NCI-H446 (cell line): ENCODE measurements at regions not wholly inside any gene's neighbourhood (a gene's known extent, or its start where the extent isn't known, plus 50 kb on each side); places are given as distances from the start of the nearest gene placed in this dataset.
A peak's percentile ranks its signal among the peaks of the same experiment; 100 is the strongest.

ENCODE experiments used
- DNase-seq, 2 experiments: peaks; one replicate each; lab custom pipeline; 2025; lab: John Stamatoyannopoulos, UW

- peak; percentile 35 to 82 for DNase-seq
Measured at GRCh38 chr18:54100920-54101470, 123.5 kb downstream of the MBD2 start.

GRCh38 chr18:54100466-54100865 lies 124.0 kb downstream of the MBD2 start:
- DNase-seq: no peak

- DNase-seq: no peak
Measured at GRCh38 chr18:54094474-54094873, 130.0 kb downstream of the MBD2 start.

- no peak for DNase-seq
Measured at GRCh38 chr18:54090856-54091255, 133.6 kb downstream of the MBD2 start.

- no peak for DNase-seq
Measured at GRCh38 chr18:54089749-54090459, 134.6 kb downstream of the MBD2 start.

GRCh38 chr18:54086863-54087262 lies 137.6 kb downstream of the MBD2 start:
- DNase-seq: no peak

- DNase-seq: no peak
Measured at GRCh38 chr18:54086046-54086802, 138.2 kb downstream of the MBD2 start.

- DNase-seq: no peak
Measured at GRCh38 chr18:54080858-54081257, 143.6 kb downstream of the MBD2 start.

- no peak for DNase-seq
Measured at GRCh38 chr18:54076166-54076565, 148.3 kb downstream of the MBD2 start.

GRCh38 chr18:54075689-54076088 lies 148.8 kb downstream of the MBD2 start:
- no peak for DNase-seq

- no peak for DNase-seq
Measured at GRCh38 chr18:54069729-54070128, 154.7 kb downstream of the MBD2 start.

GRCh38 chr18:54060343-54061005 lies 164.0 kb downstream of the MBD2 start:
- no peak for DNase-seq

GRCh38 chr18:54052732-54053429 lies 171.6 kb downstream of the MBD2 start:
- DNase-seq: no peak

- no peak for DNase-seq
Measured at GRCh38 chr18:54052259-54052658, 172.2 kb downstream of the MBD2 start.

- DNase-seq: no peak
Measured at GRCh38 chr18:54043484-54044251, 180.8 kb downstream of the MBD2 start.

- no peak for DNase-seq
Measured at GRCh38 chr18:54035927-54036326, 188.5 kb downstream of the MBD2 start.

GRCh38 chr18:54033052-54033451 lies 191.4 kb downstream of the MBD2 start:
- DNase-seq: no peak

- no peak for DNase-seq
Measured at GRCh38 chr18:54032412-54032811, 192.1 kb downstream of the MBD2 start.

GRCh38 chr18:54031243-54031642 lies 193.2 kb downstream of the MBD2 start:
- peak in 1 of 2 experiments; percentile 9 for DNase-seq

- DNase-seq: no peak
Measured at GRCh38 chr18:54030434-54030833, 194.0 kb downstream of the MBD2 start.

- no peak for DNase-seq
Measured at GRCh38 chr18:54023471-54023870, 201.0 kb downstream of the MBD2 start.
